ENCODE measurements at regions not wholly inside any gene's neighbourhood (a gene's known extent, or its start where the extent isn't known, plus 50 kb on each side); places are given as distances from the start of the nearest gene placed in this dataset.

DNA sequence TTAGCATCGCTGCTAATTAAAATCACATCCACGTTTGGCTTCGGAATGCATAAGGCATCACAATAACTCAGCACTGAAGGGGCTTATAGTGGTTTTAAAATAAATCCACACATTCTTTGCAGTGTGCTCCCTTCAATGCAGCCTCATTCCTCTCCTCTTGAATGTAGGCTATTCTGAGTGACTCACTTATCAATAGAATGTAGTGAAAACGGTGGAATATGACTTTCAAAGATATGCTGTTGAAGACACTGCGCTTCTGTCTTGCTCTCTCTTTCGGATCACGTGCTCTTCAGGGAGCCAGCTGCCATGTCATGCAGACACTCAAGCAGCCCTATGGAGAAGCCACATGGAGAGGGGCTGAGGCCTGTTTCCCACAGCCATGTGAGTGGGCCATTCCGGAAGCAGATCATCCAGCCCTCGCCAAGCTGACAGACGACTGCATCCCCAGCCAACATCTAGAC is 87.4 kb downstream of the CRYGS start:
- TF ChIP-seq SPI1 (IDR thresholded peaks at IDR 0.05; ENCODE audit: low read depth, low read length), result no peak
- TF ChIP-seq TAF1 (IDR thresholded peaks at IDR 0.05; ENCODE audit: low read depth, low read length), result no peak
- no peak for TF ChIP-seq POLR2A (IDR thresholded peaks at IDR 0.05; ENCODE audit: low read depth, low read length)
- TF ChIP-seq POU2F2 (IDR thresholded peaks at IDR 0.05; ENCODE audit: low read depth, low read length), result no peak
- TF ChIP-seq POLR2AphosphoS5 (IDR thresholded peaks at IDR 0.05; ENCODE audit: low read depth, low read length), result no peak
- no peak for TF ChIP-seq PAX5 (IDR thresholded peaks at IDR 0.05; ENCODE audit: insufficient read depth, low read length, severe bottlenecking)
